ENCODE measurements at regions not wholly inside any gene's neighbourhood (a gene's known extent, or its start where the extent isn't known, plus 50 kb on each side); places are given as distances from the start of the nearest gene placed in this dataset.
"Not testable (repeated sequence)": the region's sequence is repeated elsewhere in the genome, so short reads cannot be mapped to it uniquely, and the experiment has no call there.

DNA sequence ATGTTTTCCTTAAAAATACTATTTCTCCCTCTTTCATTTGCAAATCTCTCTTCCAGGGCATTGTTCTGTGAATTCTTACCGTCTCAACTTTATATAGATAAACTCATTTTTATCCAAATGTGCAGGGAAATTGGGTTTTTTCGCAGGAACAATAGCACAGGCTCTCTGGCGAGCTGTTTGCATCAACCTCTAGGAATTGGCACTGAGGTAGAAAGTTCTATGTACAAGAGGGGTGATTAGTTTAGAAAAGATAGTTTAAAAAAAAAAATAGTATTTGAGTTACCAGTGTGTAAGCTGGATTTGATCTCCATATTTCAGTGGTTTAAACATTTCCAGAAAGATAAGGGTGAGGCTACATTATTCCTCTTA lies 129.7 kb upstream of the BTN3A2 start:
- no peak for DNase-seq

- not testable (repeated sequence) for DNase-seq
Measured at GRCh38 chr6:26239415-26239814, 125.6 kb upstream of the BTN3A2 start.

- no peak for DNase-seq
Measured at GRCh38 chr6:26240157-26241032, 124.6 kb upstream of the BTN3A2 start.

DNA sequence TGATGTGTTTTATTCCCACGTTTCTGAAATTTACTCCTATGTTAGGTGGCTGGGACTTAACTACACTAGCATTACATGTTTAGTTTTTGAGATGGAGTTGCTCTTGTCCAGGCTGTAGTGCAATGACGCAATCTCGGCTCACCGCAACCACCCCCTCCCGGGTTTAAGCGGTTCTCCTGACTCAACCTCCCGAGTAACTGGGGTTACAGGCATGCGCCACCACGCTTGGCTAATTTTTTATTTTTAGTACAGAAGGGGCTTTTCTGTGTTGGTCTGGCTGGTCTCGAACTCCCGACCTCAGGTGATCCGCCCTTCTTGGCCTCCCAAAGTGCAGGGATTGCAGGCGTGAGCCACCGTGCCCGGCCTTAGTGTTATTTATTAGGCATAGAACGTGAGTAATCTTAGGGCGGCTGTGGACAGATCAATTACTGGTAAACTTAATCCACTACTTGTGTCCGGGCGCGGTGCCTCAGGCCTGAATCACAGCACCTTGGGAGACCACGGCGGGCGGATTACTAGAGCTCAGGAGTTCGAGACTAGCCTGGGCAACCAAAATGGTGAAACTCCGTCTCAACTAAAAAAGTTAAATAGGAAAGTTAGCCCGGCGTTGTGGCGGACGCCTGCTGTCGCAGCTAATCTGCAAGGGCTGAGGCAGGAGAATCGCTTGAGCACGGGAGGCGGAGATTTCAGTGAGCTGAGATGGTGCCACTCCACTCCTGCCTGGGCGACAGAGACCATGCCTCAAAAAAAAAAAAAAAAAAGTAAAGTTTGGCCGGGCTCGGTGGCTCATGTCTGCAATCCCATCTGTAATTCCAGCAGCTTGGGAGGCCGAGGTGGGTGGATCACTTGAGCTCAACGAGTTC lies 123.7 kb upstream of the BTN3A2 start:
- DNase-seq = no peak

DNA sequence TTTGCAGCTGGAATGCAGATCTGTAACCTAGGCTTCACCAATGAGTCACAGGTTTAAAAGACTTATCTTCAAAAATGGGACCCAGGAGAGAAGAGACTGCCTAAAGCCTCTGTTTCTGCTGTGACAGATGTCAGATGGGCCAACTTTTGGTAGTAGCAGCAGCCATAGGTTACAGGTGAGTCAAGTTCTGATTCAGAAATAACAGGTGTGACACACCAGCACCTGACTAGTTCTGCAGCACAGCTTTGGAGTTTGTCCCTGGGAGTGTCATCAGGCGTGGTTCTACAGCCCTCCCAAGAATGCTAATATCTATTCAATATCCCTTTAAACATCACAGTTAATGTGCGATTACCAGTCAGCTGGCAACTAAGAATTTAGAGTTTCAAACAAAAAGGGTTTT lies 121.9 kb upstream of the BTN3A2 start:
- no peak for DNase-seq

GRCh38 chr6:26243752-26244151 lies 121.2 kb upstream of the BTN3A2 start:
- DNase-seq = no peak

DNA sequence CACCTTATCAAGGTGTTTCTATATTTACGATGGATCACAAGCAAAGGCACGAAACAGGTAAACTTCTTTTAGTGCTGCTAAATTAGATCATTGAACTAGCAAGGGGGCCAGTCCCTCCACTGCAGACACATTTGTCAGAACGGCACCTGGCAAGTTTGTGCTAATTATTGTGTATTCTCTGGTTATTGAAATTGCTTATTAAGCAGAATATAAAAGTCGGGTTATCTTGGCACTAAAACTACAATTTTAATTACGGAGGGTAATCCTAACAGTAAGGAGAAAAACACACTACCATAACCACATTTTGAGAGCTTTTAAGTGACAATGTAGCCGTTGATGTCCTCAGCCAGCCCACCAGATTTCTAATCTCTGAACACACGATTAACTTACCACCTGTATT lies 118.9 kb upstream of the BTN3A2 start:
- no peak for DNase-seq

DNA sequence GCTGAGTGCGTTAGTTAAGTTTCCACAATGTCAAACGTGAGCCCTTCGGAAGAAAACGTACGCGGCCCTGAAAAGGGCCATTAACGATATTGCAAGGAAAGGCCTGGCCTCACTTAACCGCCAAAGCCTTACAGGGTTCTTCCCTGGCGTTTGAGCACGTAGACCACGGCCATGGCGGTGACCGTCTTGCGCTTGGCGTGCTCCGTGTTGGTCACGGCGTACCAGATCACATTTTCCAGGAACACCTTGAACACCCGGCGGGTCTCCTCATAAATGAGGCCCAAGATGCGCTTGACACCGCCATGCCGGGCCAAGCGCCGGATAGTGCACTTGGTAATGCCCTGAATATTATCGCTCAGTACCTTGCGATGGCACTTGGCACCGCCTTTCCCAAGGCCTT lies 118.4 kb upstream of the BTN3A2 start:
- DNase-seq = no peak

GRCh38 chr6:26249707-26249956 lies 115.4 kb upstream of the BTN3A2 start:
- DNase-seq = no peak

GRCh38 chr6:26249957-26250697 lies 114.9 kb upstream of the BTN3A2 start:
- peak; percentile 74 for DNase-seq

DNA sequence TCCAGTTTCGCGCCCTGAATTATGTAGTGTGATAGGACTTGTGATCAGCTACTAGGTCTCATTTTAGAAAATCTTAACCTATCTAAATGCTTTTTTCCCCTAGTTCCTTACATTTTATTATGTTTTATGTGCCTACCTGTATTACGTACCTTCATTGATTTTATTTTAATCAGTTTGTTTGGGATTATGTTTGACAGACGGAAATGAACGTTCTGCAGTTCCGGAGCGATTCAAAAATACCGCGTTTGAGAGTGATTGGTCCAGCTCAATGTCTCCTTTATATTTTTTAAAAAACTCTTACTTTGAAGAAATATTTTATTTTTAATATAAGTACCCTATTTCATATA lies 114.3 kb upstream of the BTN3A2 start:
- peak; percentile 74 for DNase-seq

DNA sequence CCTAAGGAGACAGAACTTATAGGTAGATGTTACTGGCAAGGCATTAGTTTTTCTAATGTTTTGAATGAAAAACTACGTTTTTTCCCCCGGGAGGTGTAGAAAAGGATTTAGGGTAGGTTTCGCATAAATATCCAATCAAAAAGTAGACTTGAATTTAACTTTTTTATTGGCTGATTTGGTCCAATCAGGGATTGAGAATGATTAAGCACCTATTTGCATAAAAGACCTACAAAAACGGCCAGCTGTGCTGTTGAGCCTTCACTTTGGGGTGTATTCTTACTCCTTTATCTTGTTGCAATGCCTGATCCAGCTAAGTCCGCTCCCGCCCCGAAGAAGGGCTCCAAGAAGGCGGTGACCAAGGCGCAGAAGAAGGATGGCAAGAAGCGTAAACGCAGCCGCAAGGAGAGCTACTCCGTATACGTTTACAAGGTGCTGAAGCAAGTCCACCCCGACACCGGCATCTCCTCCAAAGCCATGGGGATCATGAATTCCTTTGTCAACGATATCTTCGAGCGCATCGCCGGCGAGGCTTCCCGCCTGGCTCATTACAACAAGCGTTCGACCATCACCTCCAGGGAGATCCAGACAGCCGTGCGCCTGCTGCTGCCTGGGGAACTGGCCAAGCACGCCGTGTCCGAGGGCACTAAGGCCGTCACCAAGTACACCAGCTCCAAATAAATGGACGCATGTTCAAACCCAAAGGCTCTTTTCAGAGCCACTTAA lies 113.5 kb upstream of the BTN3A2 start:
- DNase-seq = peak; percentile 81

GRCh38 chr6:26252077-26252472 lies 112.9 kb upstream of the BTN3A2 start:
- DNase-seq = no peak

DNA sequence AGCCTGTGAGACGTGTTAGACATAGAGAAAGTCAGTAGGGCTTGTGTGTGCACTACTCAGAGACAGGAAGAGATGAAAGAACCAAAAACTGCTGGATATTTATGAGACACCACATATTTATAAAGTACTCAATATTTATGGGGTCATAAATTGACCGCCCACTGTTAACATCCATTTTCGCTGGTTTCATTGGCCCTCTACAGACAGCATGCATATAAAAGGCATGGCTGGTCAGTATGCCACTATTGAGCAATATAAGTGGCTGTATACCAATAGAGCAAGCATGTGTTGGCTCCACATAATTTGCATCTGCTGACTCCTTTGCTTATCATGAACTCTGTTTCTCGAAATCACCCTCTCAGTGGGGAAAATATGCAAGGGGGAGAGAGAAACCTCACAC lies 110.3 kb upstream of the BTN3A2 start:
- DNase-seq = no peak

DNA sequence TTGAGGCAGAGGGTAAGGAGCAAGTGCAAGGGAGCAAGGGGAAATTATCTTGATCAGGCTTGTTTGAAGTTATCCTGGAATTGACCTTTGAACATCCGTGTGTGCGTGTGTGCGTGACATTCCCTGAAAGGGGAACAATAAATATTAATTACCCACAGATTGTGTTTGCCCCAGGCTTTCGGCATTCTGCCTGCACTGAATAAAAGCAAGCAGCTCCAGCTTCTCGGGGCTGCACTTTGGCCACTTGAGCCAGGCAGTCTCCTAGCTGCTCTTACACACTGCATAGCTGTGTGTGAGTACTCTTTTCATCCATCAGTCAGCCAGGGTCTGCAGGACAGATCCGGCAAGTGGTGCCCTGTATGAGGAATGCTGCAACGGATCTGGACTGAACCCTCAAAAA lies 107.7 kb upstream of the BTN3A2 start:
- no peak for DNase-seq

GRCh38 chr6:26258212-26258977 lies 106.6 kb upstream of the BTN3A2 start:
- DNase-seq = no peak

- DNase-seq = no peak
Measured at GRCh38 chr6:26260110-26260637, 104.8 kb upstream of the BTN3A2 start.

DNA sequence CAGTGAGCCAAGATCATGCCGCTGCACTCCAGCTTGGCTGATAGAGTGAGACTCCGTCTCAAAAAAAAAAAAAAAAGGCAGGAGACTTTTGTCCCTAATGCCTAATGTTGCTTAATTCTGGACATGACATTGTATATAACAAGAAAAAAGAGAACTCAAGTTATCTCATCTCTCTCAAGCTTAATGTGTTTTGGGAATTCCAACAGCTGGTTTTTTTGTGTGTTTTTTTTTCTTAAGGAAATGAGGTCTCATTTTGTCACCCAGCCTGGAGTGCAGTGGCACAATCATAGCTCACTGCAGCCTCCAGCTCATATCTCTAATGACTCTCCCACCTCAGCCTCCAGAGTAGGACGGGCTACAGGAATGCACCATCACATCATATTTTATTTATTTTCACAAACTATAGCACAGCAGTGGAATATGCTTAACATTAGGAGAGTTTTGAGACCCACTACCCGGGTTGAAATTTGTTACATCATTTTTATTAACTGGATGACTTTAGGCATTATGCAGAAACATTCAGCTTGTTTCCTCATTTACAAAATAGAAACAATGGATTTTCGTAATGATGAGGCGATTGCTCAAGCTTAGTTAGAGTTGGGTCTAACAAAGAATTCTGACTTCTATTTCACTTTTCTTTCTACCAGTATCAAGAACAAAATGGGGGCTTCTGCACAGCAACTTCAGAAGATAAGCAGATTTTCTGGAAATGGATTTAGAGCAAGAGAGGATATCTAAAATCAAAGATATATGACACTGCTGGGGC lies 104.1 kb upstream of the BTN3A2 start:
- no peak for DNase-seq

- DNase-seq = no peak
Measured at GRCh38 chr6:26264547-26264946, 100.5 kb upstream of the BTN3A2 start.

DNA sequence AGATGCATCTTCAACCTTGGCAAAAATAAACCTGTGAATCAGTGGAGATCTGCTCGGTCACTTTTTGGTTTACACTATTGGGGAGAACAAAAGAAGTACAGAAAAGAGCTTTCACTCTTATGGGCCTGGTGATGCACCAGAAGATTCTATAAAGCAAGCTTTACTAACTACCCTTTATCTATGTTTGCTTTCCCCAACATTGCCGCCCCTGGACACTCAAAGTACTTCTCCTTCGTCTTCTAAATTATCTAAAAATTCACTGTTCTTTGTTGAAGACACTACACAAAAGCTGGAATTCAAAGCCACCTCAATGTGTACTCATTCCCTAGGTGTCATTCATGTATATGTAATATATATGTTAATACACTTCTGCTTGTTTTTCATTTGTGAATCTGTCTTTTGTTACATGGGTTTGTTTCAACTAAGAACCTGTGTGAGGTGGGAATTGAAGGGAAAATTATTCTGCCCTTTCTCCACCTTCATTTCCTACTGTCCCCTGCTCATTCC lies 97.9 kb upstream of the BTN3A2 start:
- no peak for DNase-seq

Data from NCI-H2171 (cell line).